Bronchial epithelial cell (primary cell): ENCODE measurements at regions not wholly inside any gene's neighbourhood (a gene's known extent, or its start where the extent isn't known, plus 50 kb on each side); places are given as distances from the start of the nearest gene placed in this dataset.
A peak's percentile ranks its signal among the peaks of the same experiment; 100 is the strongest.

Source experiments
- DNase-seq: peaks from one replicate; pipeline ENCODE4 v3.0.0-alpha.2; 2010; ENCODE audit warnings: low read depth
- FAIRE-seq: peaks from 2 replicates; lab custom pipeline; 2011; peaks lifted over from hg19 to GRCh38; lab: Jason Lieb, UNC
- H3K27me3 ChIP-seq: 2 replicates; pipeline ENCODE4 v1.5.1; 2011; ENCODE audit warnings: low read length; ENCODE audit not compliant: control insufficient read depth, insufficient read depth
- H3K36me3 ChIP-seq: 2 replicates; pipeline ENCODE4 v1.5.1; 2011; ENCODE audit warnings: low read length; ENCODE audit not compliant: control insufficient read depth, insufficient read depth
- H3K4me3 ChIP-seq: 2 replicates; pipeline ENCODE4 v1.5.1; 2011; ENCODE audit warnings: mild to moderate bottlenecking, low read depth, low read length, control low read depth
- TF ChIP-seq, protein P1 (sequence below): IDR thresholded peaks from 2 replicates; pipeline ENCODE4 v1.5.1; 2011; ENCODE audit warnings: mild to moderate bottlenecking, moderate library complexity, low read length, control low read depth, inconsistent platforms; ENCODE audit not compliant: insufficient read depth, severe bottlenecking

DNA sequence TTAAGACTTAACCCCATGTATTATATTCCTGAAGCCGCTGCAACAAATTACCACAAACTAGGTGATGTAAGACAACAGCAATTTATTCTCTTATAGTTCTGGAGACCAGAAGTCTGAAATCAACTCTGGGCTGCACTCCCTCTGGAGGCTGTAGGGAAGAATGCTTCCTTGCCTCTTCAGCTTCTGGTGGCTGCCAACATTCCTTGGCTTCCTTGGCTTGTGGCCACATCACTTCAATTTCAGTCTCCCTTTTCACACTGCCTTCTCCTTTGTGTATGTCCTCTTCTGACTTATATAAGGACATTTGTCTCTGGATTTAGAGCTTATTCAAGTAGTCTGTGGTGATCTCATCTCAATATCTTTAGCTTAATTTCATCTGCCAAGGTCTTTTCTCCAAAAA lies 141.6 kb downstream of the DHX35 start:
- Histone ChIP-seq H3K27me3 (no peaks in the 10 kb centered on the region), H3K4me3 (no peak overlapping the region), H3K36me3 (no peaks in the 10 kb centered on the region)
- DNase-seq (no peak), FAIRE-seq (no peak)
- TF ChIP-seq, protein P1, sequence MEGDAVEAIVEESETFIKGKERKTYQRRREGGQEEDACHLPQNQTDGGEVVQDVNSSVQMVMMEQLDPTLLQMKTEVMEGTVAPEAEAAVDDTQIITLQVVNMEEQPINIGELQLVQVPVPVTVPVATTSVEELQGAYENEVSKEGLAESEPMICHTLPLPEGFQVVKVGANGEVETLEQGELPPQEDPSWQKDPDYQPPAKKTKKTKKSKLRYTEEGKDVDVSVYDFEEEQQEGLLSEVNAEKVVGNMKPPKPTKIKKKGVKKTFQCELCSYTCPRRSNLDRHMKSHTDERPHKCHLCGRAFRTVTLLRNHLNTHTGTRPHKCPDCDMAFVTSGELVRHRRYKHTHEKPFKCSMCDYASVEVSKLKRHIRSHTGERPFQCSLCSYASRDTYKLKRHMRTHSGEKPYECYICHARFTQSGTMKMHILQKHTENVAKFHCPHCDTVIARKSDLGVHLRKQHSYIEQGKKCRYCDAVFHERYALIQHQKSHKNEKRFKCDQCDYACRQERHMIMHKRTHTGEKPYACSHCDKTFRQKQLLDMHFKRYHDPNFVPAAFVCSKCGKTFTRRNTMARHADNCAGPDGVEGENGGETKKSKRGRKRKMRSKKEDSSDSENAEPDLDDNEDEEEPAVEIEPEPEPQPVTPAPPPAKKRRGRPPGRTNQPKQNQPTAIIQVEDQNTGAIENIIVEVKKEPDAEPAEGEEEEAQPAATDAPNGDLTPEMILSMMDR = no peak

DNA sequence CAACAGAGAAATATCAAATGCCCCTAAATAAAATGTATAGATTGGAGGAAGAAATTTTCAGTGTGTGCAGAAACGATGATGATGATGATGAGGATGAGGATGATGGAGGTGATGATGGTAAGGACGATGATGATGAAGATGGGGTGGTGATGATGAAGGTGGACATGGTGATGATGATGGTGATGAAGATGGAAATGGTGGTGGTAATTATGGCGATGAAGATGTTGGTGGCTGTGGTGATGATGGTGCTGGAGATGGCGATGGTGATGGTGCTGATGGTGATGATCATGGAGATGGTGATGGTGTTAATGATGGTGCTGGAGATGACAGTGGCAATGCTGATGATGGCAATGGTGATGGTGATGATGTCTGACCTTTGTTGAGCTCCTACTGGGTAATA lies 141.2 kb downstream of the DHX35 start:
- Histone ChIP-seq H3K27me3 (no peaks in the 10 kb centered on the region), H3K4me3 (no peak overlapping the region), H3K36me3 (no peaks in the 10 kb centered on the region)
- DNase-seq (no peak), FAIRE-seq (peak; percentile 28)
- TF ChIP-seq, protein P1 = no peak

DNA sequence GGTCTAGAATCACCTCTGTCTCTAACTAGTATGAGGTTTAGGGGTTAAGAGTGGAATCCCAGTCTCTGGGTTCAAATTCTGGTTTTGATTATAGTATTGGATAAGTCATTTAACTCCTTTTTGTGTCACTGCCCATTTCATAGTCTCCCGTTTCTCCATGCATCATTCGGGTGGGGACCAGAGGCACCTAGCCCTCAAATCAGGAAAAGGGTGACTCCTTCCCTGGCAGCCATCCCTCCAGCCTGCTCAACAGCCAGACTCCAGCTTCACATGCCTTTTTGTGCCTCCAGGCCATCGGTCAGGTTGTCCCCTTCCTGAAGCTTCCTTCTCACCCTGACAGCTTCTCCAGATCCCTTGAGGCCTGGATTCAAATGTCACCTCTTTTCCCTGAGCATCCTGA lies 139.8 kb downstream of the DHX35 start:
- TF ChIP-seq, protein P1 = no peak
- FAIRE-seq (no peak), DNase-seq (no peak)
- H3K4me3 ChIP-seq = no peak overlapping the region
- no peaks in the 10 kb centered on the region for H3K36me3 ChIP-seq
- no peaks in the 10 kb centered on the region for H3K27me3 ChIP-seq

DNA sequence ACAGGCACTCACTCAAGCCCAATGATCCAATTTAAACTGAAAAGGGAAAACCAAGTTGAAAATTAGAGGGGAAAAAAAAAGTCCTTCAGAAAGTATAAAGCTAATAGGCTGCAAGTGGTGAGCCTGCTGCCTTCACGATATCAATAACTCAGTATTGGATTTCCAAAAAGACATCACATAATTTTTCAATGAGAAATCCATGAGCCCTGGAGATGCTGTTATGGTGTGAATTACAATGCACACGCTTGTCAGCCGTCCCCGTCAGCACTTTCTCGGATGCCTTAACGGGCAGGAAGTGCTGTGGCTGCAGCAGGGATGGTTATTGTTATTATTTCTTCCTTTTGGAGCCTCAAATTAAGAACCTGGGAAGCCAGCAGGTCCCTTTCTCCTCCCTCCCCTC lies 138.5 kb downstream of the DHX35 start:
- H3K36me3 ChIP-seq = no peaks in the 10 kb centered on the region
- FAIRE-seq (no peak), DNase-seq (no peak)
- TF ChIP-seq, protein P1 = no peak
- no peak overlapping the region for H3K4me3 ChIP-seq
- H3K27me3 ChIP-seq = no peaks in the 10 kb centered on the region

DNA sequence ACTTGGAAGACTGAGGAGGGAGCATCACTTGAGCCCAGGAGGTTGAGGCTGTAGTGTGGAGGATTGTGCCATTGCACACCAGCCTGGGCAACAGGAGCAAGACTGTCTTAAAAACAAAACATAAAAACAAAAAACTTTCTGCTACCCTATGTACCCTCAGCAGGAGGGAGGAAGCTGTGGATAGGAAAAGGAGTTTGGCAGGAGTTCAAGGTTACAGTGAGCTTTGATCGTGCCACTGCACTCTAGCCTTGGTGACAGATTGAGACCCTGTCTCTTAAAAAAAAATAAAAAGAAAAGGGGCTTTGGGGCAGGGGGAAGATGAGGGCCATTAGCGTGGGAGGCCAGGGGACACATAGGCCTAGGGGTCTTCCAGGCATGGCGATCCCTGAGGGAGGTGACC lies 135.7 kb downstream of the DHX35 start:
- TF ChIP-seq, protein P1 = no peak
- Histone ChIP-seq H3K36me3 (no peaks in the 10 kb centered on the region), H3K4me3 (no peak overlapping the region), H3K27me3 (no peaks in the 10 kb centered on the region)
- FAIRE-seq = no peak
- no peak for DNase-seq

DNA sequence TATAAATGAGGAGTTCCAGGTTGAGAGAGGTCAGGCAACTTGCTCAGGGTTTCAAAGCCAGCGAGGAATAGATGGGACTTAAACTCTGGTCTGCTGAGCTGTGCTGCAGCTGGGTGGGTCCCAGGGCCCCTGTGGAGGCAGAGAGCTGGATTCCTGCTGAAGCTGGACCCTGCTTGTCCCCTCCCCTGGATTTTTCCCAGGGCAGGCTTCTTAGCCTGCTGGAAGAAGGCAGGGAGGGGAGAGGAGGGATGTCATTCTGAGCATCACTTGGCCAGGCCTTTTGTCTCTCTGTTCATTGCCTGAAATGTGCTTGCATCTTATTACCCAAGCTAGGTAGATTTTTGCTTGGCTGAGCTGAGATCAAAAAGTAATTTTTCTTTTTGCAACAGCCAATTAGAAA lies 133.7 kb downstream of the DHX35 start:
- DNase-seq (no peak), FAIRE-seq (no peak)
- Histone ChIP-seq H3K36me3 (no peaks in the 10 kb centered on the region), H3K27me3 (no peaks in the 10 kb centered on the region), H3K4me3 (no peak overlapping the region)
- TF ChIP-seq, protein P1 = no peak
